ENCODE measurements at regions not wholly inside any gene's neighbourhood (a gene's known extent, or its start where the extent isn't known, plus 50 kb on each side); places are given as distances from the start of the nearest gene placed in this dataset.

- TF ChIP-seq POLR2A (IDR thresholded peaks at IDR 0.05): no peak
- no peak for TF ChIP-seq CTCF (IDR thresholded peaks at IDR 0.05)
- DNase-seq (ENCODE audit: low spot score in 2 of 2): no peak
- WGBS, 2 donors: 70 to 75% methylated on average over 2 of the region's 2 CpGs
- intact Hi-C loops (cut with DNase I; ENCODE audit: low total_unique reads): no loop called here
- no peak overlapping the region for H3K4me3 ChIP-seq (ENCODE audit: low read depth, poor library complexity, severe bottlenecking)
These were observed 145.3 kb downstream of the TNFSF18 start for GRCh38 chr1:172905452-172905851.

- no peak overlapping the region for H3K4me3 ChIP-seq (ENCODE audit: low read depth, poor library complexity, severe bottlenecking)
- TF ChIP-seq CTCF (IDR thresholded peaks at IDR 0.05) (no peak), POLR2A (IDR thresholded peaks at IDR 0.05) (no peak)
- intact Hi-C loops (cut with DNase I; ENCODE audit: low total_unique reads): no loop called here
- 63% methylated on average over 4 of the region's 4 CpGs for WGBS, 2 donors
- no peak for DNase-seq (ENCODE audit: low spot score in 2 of 2)
These were observed 143.8 kb downstream of the TNFSF18 start for GRCh38 chr1:172906778-172907592.

GRCh38 chr1:172907834-172908326 is 142.9 kb downstream of the TNFSF18 start:
- intact Hi-C loops (cut with DNase I; ENCODE audit: low total_unique reads): no loop called here
- H3K4me3 ChIP-seq (ENCODE audit: low read depth, poor library complexity, severe bottlenecking): no peak overlapping the region
- 87 to 89% methylated on average over 2 of the region's 2 CpGs for WGBS, 2 donors
- DNase-seq (ENCODE audit: low spot score in 2 of 2): no peak
- TF ChIP-seq POLR2A (IDR thresholded peaks at IDR 0.05): no peak
- TF ChIP-seq CTCF (IDR thresholded peaks at IDR 0.05): no peak

- WGBS, 2 donors: 83 to 90% methylated on average over 11 of the region's 11 CpGs
- no peak overlapping the region for H3K4me3 ChIP-seq (ENCODE audit: low read depth, poor library complexity, severe bottlenecking)
- intact Hi-C loops (cut with DNase I; ENCODE audit: low total_unique reads): no loop called here
- no peak for DNase-seq (ENCODE audit: low spot score in 2 of 2)
- TF ChIP-seq POLR2A (IDR thresholded peaks at IDR 0.05): no peak
- no peak for TF ChIP-seq CTCF (IDR thresholded peaks at IDR 0.05)
These were observed 141.0 kb downstream of the TNFSF18 start for GRCh38 chr1:172909606-172910326.

GRCh38 chr1:172912765-172913260 is 137.9 kb downstream of the TNFSF18 start:
- no peak overlapping the region for H3K4me3 ChIP-seq (ENCODE audit: low read depth, poor library complexity, severe bottlenecking)
- intact Hi-C loops (cut with DNase I; ENCODE audit: low total_unique reads): no loop called here
- no peak for DNase-seq (ENCODE audit: low spot score in 2 of 2)
- 70 to 86% methylated on average over 5 of the region's 5 CpGs for WGBS, 2 donors
- no peak for TF ChIP-seq POLR2A (IDR thresholded peaks at IDR 0.05)
- TF ChIP-seq CTCF (IDR thresholded peaks at IDR 0.05): no peak
